ENCODE measurements at regions not wholly inside any gene's neighbourhood (a gene's known extent, or its start where the extent isn't known, plus 50 kb on each side); places are given as distances from the start of the nearest gene placed in this dataset.

DNA sequence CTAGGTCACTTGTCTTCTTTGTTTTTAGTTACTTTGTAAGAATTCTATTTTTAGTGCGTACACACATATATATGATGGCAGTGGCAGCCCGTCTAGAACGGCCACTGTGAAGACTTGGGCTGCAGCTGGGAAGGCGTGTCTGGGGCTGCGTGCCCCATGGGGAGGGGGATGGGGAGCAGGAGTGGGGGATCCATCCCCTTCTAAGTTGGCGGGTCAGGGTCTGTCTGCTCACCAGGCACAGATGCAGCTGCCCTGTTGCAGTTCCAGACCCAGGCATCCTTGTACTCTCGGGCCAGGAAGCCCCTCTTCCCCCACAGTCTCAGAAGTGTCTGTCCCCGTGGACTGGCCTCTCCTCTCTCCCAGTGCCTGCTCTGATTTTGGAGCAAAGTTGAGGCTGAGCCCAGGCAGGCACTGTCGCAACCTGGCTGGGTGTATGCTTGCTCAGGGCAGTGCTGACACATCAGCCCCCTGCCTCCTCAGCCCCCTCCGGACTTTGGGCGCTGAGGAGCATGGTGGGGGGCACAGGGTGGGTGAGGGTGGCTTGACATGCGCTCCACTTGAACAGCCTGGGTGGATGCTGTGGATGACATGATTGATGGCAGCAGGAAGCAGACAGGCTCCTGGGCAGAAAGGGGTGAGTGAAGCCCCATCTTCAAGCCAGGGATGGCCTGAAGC is 271.2 kb upstream of the NAV3 start:
- DNase-seq: no peak

DNA sequence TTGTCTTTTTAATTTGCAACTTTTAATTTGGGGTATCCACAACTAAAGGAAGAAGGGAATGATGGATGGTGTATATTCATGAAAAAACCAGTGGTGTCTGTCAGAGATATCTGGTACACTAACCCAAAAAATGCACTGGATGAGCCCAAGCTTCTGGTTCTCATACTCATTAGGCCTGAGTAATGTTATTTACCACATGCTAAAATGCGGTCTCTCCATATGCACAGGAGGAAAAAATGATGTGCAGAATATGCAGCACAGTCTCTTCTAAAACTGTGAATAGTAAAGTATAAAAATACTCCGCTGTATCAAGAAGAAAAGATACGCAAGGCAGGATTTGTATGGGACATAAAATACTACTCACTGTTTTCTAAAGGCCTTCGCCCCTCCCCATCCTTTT is 275.6 kb upstream of the NAV3 start:
- DNase-seq: no peak

DNA sequence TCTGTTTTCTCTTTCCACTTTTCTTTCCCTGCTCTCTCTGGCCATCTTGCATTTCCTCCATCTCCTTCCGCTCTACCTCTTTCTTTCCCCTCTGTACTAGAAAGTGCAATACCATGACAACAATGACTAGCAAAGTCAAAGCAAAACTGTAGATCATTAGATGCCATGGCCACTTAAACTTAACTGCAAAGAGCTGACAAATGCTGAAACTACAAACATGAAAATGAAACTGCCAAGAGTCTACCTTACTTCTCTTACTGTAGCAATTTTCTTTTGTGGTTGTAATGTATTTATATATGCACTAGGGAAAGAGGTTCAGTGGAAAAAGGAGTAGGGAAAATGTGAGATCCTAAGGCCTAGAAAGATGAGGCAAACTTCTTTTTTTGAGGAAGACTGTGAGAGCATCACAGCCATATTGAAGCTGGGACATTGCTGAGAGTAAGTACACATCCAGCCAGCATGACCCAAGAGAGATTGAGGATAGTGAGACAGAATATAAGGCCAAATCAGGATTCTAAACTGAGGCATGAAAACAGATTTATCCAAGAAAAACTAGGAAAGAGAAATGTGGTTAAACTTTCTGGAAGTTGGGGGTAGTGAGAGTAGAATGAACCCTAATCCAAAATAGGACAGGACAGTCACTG is 276.6 kb upstream of the NAV3 start:
- DNase-seq: no peak

DNA sequence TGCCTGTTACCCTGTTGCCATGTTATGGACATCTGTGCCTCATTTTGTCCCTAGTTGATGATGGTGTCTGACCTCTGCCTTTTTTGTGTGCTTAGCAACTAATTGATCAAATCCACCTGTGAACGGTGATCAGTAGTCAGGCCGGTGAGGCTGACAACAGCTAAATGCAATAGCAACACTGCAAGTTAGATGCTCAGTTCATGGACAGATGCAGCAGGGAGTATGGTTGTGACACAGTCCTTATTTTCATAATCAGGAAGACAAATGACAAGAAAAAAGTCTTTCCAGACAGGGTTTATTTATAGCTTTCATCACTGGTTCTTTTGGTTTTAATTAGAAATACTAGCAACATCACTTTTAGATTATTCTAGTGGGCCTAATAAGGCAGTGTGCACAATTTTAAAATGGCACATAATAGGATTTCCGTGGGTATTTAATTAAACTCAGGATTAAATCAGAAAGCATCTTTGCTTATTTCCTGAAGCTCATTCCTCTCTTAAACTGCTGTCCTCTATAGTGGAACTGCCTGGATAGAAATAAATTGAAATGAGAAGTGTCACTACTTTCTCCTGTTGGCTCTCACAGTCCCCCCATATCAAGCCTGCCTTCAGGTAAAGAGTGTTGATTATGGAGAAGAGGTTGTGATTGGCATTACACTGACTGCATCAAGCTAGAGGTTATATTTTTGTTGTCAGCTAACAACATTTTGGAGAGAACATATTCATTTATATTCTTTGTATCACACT is 281.1 kb upstream of the NAV3 start:
- no peak for DNase-seq

DNA sequence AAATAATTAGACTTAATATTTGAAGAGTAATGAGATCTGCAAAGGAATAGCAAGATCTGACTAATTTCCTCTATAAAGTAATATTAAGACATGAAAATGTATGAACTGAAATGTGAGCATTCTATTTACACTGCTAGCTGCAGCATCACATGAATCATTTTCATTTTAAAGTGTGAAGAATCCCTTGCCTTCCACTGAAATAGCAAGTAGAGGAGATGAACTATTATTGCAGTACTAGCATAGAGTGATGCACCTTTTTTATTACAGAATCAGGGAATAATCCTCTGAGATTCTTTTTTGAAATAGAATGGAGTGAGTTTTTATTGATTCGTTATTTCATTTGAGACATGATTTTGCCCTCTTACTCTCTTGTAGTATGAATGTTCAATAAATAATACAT is 281.9 kb upstream of the NAV3 start:
- DNase-seq: no peak

DNA sequence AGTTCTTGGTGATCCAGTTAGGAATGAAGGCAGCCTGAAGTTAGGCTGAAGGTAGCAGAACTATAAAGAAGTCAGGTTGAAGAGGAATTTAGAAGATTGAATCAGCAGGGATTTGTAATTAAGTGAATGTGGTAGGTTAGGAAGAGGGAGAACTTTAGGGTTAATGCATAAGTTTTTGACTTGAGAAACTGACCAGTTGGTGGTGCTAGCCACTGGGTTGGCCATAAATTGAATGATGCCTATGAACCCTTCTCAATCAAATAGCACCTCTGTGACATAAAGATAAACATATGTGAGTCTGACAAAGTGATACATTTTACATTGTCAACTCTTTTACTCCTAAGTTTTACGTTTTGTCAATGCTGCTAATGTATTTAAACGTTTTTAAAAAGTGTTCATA is 290.6 kb upstream of the NAV3 start:
- no peak for DNase-seq

DNA sequence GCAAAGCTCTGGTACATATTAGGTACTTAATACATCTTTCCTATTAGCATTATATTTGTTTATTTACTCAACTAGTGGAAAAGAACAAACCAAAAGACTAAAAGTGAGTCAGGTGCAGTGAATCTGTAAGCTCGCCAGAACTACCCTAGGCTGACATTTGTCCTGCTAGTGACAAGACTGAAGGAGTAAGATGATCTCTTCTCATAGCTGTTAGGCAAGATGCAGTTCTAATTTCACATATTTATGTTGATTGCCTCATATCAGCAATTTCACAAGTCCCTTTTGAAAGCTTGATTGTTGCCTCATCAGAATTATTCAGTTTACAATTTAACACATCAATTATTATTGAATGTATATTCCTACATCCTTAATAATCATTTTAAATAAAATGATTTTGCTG is 293.0 kb upstream of the NAV3 start:
- DNase-seq: no peak

DNA sequence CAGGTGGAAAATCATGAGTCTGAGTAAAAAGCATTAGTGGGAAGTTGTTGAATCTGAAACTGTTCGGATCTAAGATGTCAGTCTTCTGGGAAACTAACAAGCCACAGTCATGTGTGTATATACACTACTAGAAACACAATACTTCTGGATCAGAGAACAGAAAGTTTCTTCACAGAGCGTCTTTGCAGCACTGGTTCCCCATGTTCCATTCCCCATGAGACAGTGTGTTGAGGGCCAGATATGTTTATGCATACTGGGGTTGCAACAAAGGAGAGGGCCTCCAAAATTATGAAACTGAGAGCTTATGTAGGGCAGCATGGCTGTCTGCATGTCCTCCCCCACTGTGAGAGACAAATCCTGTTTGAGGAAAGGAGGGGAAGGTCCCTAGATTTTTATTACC is 295.0 kb upstream of the NAV3 start:
- DNase-seq: no peak

DNA sequence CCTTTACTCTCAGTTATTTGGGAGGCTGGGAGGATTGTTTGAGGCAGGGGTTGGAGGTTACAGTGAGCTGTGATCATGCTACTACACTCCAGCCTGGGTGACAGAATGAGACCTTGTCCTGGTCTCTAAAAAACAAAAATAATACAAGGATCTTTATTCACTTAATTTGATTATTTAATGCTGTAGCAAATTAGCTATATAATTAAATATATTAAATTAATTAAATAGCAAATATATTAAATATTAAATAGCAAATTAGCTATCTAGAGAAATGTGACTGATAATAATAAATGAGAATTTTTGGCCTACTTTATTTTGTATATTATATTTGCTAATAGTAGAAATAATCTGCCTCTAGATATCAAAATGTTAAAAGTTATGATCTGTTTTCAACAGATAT is 298.8 kb upstream of the NAV3 start:
- no peak for DNase-seq

DNA sequence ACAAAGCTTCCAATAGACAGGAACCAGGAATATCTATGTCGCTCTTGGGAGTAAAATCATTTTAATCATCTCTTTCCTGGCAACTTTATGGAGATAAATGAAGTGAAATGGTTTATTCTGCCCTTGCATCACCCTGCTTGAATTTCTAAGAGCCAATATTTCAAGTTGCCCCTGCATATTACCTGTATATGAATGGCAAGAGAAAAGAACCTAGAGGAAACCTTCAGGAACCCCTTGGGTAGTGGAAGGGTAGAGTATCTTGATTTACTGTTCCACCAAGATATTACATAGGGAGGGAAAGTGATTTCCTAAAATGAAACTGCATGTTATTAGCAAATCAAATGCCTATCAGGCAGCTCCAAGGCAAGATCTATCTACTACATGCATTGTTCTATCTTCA is 308.4 kb upstream of the NAV3 start:
- DNase-seq: no peak

DNA sequence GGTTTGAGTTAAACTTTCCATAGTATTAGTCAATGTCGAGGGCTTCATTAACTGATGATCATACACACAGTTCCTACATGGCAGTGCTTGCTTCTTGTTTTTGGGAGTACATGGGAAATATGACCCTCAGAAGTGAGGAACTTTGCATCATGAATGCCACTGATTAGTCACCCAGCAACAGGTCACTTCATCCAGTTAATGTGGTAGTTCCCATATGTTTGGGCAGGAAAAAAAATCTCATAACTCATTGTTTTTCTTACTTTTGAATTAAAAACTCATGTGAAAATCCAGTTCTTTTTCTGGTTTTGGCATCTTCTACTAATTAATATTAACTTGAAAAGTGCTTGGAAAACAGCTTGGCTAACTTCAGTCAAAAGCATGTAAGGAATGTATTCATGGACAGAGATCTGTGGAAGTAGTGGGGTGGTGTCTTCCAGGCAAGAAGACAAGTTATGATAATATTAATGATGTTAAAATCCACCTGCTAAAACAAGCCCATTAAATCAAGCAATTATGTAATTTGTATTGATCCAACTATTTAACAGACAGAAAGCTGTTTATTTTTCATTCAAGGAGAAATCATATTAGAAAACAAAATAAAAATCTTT is 309.1 kb upstream of the NAV3 start:
- no peak for DNase-seq

DNA sequence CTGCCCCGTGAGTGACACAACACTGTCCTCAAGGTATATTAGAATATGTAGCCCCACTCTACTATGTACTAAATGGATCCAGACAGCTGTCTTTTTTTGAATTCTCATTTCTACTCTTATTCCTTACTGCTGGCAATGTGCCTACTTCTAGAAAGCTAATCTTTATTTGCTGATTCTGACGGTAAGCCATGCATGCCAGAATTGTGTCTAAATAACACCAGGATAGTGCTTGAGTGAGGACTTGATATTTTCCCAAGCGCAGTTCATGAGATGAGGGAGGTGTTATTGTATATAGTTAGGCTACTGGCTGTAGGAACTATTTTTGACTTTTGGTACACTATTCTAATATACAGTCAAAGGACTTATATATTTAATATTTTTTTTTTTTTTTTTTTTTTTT is 316.2 kb upstream of the NAV3 start:
- DNase-seq: no peak

DNA sequence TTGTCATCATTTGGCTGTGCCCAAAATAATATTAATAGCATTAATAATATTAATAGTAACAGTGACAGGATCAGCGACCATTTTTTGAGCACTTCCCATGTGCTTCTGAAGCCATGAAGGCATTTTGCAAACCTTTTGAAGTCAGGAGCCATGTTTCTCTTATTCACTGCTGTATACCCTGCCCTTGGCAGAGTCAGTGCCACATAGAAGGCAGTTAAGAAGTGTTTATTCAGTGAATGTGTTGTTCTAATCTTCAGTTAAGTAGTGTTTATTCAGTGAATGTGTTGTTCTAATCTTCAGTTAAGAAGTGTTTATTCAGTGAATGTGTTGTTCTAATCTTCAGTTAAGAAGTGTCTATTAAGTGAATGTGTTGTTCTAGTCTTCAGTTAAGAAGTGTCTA is 319.7 kb upstream of the NAV3 start:
- DNase-seq: no peak

DNA sequence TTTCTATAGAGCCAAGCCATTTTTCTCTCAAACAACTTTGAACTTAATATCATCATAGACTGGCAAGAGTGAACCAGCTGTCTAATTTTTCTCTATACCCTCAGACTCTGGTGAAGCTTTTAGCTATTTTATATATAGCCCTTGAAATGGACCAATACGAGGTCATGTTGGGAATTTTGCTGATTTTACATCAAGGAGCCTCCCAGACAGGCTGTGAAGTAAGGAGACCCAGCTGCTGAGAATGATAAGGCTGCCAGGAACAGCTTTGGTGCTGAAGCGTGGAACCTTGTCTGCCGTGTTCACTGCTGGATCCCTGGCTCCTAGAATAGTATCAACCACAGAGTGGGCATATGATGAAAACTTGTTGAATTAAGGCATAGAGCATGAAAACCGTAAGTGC is 326.2 kb upstream of the NAV3 start:
- no peak for DNase-seq

DNA sequence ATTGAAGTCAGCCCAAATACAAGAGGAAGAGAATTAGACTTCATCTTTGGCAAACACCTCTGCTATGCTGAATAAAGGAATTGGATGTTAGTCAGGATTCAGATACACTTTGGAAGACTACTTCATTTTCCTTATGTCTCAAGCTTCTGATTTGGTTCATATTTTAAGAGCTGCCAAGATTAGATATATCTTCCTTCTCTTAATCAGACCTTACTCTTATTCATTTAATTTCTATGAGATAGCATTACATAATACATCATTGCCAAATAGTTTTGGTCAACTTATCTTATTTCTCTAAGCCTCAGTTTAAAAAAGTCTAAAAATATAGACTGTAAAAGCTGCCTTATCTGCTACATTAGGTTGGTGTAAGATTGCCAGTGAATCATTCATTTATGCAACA is 330.6 kb upstream of the NAV3 start:
- no peak for DNase-seq

DNA sequence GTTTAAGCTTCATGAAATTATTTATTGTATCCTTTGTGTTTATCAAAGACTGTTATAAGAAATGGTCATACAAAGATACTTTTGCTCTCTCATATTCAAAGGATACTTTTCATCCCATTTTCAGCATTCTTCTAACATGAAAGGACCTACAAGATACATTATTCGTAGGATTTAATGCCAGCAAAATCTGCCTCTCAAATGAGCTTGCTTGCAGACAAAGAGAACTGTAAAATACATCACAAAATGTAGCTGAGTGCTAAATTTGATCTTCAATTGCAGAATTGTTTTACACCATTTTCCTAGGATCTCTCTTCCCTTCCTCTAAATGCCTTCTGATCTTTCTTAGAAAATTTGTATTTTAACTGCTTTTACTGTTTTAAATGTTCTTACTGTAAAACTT is 333.0 kb upstream of the NAV3 start:
- DNase-seq: no peak

DNA sequence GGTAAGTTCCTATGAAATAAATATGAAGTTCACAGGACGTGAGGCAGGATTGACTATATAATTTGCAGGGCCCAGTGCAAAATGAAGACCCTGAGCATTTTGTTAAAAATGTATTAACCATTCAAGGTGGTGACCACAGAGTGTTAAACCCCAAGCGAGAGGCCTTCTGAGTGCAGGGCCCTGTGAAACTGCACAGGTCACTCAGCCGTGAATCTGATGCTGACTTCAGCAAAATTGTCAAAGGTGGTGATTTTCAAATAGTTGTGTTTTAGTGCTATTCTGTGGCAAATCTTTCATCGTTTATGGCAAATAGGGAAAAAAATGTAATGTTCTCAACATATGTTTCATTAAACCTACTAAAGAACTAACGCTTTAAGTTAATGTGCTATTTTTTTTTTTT is 334.0 kb upstream of the NAV3 start:
- DNase-seq: no peak

DNA sequence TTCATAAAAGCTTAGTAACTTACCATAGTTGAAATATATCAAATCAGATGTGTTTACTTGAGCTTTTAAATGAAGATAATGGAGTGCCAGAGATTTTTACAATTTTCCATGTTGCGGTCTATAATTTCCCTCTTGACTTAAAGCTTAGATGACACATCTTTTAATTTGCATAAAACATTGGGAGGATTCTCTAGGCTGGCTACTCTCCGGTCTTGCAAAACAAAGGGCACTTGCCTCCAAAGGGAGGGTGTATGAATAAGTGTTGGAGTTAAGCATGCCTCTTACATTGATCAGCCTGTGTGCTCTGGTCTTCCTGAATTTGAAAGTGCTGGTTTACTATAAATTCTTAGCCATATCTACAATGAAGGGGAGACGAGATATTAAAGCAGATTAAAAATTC is 336.4 kb upstream of the NAV3 start:
- DNase-seq: no peak

DNA sequence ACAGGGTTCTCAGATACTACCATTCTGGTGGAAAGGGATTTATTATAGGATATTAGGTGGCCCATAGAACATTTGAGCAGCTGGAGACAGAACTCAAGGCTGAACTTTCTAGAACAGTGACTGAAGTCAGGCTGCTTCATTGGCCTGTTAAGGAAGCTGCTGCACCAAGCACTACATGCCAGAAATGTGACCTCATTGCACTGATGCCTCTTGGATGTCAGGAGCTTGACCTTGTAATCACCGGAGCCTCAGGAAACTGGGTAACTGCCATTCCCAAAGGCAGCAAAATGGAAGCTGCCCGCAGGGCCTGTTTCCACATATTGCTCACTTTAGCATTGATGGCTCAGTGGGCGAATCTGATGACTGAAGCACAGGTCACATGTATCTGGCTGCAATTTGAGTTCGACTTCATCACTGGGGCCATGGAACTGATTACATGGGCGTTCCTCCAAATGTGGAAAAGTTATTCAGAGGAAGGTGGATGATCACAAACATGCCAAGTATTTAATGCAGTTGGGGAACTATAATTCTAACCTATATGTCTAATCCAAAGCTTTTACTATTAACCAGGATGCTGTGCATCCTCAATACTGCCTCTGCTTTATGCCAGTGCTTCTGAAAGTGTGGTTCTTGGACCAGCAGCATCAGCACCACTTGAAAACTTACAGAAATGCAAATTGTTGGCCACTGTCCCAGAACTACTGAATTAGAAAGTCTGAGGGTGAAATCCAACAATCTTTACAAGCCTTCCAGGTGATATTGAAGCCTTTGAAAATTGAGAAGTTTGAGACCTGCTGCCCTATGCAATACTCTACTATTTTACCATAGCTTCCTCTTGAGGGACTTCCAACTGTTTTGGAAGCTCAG is 337.2 kb upstream of the NAV3 start:
- DNase-seq: no peak

DNA sequence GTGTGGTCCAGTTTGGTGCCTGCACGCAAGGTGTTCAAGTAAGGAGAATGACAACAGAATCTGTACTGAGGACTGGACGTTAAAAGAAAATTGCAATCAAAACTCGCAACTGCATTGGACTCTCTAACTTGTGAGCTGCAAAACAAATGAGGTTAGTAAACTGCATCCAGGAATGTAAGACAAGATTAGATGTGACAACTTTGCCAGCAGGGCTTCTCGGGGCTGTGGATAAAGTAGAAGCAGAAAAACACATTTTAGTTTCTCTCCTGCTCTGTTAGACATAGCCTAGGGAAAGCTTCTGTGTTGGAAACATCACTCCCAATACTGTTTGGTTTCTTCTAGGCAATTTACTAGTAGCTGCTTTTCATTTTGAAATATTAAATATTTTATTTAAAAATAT is 338.2 kb upstream of the NAV3 start:
- DNase-seq: no peak

DNA sequence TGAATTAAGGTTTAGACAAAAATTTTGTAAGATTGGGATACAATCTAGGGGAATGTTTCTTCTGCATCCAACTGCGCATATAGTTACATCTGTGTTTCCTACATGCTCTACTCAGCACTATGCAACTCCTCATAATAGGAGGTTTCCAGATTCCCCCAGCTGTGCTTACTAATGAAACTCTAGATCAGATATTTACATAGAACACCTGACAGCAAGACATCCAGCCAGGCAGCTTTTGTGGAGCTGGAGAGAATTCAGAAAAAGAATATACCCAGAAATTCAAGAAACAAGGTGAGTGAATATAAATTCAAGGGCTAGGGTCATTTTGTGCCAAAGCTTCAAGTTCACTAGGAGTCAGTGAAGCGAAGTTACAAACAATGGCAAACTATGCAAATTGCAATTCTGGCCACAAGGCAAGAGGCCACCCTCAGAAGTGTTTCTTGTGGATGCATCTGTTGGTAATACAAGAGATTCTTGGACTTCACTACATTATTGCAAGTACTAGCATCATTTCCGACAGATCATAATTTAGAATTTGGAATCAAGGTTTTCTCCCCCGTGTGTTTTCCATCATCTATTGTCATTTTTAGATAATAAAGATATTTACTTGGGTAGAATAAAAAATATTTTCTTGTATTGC is 341.2 kb upstream of the NAV3 start:
- DNase-seq: no peak

DNA sequence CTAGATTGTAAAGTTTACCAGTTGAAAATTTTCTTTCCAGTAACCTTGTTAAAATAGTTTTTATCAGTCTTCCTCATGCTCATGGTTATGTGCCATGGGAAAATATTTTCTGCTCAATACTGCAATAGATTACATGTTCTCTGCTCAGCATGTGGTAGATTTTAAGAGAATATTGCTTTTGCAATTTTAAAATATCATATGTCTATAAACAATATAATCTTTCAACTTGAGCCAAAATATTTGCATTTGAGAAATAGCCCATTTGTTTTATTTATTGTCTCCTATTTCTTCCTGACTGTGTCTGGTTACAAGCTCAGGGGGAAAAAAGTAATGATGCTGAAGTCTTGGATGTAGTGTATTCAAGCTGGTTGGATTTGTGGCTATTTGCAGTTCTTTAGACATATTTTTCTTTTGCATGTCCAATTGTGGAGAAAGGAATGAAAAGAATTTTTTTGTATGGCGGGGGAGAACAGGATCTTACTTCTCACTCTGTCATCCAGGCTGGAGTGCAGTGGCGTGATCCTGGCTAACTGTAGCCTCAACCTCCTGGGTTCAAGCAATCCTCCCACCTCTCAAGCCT is 342.6 kb upstream of the NAV3 start:
- no peak for DNase-seq
